HG03442 (cell line): ENCODE measurements at regions not wholly inside any gene's neighbourhood (a gene's known extent, or its start where the extent isn't known, plus 50 kb on each side); places are given as distances from the start of the nearest gene placed in this dataset.
A peak's percentile ranks its signal among the peaks of the same experiment; 100 is the strongest.

Experiments
- ATAC-seq: cut with Tn5 transposase; IDR thresholded peaks from one replicate; pipeline ENCODE4 v1.9.1; 2021; ENCODE audit warnings: mild to moderate bottlenecking, moderate library complexity; ENCODE audit not compliant: unreplicated experiment

DNA sequence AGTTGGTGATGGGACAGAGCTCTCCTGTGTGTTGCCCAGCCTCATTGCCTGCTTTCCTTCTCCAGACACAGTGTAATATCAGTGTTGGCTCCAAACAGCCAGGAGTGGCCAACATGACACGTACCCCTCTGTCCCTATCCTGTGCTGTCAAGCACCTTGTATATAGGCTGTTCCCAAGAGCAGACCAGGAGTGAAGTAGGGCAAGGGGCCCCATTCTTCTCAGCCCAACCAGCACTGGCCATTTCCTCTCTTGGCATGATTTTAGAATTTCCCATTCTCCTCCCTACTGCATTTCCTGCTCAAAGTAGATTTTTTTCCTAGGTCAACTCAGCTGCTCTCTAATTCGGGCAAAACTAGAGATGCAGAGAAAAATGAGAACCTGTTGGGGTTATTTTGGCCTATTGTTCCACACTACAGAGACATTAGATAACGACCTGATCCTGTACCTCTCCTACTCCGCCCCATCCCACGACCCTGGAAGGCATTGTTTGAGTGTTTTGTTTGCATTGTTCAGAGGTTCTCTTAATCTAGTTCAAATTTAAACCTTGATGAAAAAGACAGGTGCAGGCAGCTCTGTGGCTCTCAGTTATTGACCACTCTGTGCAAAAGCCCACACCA is 95.6 kb downstream of the RASSF10 start:
- ATAC-seq, result no peak

- peak; percentile 64 for ATAC-seq
Measured at GRCh38 chr11:13105237-13105844, 96.2 kb downstream of the RASSF10 start.

GRCh38 chr11:13107544-13108044 is 98.5 kb downstream of the RASSF10 start:
- no peak for ATAC-seq

DNA sequence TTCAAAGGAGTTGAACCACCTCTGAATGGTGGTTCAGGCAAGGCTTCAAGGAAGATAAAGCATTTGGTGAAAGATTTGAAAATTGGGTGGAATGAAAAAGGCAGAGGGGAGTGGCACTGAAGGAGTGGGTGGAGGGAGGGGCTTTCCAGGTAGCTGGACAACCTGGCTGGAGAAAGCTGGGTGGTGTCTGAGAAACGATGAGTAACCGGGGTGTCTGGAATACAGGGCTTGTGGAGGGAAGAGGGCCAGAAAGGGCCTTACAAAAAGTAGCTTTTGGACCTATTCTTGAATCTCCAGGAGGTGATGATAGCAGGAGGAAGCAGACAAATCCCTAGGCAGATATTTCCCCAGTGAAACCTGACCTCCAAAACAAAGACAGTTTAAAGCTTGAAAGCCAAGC is 99.3 kb downstream of the RASSF10 start:
- ATAC-seq, result no peak

GRCh38 chr11:13109616-13110015 is 100.5 kb downstream of the RASSF10 start:
- no peak for ATAC-seq

DNA sequence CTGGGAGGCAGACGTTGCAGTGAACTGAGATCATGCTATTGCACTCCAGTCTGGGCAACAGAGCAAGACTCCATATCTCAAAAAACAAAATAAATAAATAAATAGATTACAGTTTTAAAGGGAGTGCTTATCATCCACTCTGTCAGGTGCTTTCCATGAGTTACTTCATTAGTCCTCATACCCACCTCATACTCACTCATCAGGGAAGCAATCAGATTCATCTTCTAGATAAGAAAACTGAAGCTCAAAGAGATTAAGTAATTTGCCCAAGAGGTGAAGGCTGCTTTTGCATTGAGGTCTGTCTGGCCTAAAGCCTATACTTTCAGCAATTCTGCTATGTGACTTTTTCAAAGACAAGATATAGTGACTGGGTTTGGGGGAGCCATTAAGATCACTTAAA is 101.0 kb downstream of the RASSF10 start:
- ATAC-seq, result no peak

DNA sequence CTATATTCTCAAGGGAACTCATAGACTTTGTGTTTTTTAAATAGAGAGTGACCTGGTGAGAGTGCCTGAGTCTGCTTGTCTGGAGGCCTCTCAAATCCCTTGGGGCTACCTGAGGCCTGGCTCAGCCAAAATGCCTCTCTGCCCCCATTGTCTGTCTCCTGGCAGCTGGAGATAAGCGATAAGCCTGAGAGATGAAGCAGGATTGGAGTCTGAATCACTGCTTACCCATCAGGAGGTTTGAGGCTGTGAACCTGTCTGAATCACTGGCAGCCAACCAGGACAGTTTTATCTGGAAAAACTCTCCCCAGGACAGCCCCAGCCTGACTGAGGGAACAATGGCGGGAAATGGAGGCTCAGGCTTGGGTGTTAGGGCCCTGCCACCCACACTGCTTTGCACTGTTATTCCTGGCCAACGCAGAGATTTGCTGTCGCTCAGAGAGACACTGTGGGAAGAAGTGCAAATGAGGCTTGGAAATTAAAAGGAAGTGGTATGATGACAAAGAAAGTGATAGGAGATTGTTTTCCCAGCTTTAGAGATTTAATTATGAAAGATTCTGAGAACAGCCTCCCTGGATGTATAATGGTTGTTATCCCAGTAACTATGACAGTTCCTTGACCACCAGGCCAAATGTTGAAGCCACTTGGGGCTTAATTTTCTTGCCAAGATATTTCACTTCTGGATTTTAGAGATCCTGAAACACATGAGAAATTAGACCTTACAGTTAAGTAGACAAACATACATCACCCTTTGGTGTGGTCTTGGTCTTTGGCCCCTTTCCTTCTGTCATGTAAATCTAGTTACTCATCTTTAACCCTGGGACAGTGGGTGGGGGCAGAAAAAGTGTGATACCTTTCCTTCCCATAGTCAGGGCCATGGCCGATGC is 102.1 kb downstream of the RASSF10 start:
- ATAC-seq, result no peak

- no peak for ATAC-seq
Measured at GRCh38 chr11:13111813-13112130, 102.7 kb downstream of the RASSF10 start.

DNA sequence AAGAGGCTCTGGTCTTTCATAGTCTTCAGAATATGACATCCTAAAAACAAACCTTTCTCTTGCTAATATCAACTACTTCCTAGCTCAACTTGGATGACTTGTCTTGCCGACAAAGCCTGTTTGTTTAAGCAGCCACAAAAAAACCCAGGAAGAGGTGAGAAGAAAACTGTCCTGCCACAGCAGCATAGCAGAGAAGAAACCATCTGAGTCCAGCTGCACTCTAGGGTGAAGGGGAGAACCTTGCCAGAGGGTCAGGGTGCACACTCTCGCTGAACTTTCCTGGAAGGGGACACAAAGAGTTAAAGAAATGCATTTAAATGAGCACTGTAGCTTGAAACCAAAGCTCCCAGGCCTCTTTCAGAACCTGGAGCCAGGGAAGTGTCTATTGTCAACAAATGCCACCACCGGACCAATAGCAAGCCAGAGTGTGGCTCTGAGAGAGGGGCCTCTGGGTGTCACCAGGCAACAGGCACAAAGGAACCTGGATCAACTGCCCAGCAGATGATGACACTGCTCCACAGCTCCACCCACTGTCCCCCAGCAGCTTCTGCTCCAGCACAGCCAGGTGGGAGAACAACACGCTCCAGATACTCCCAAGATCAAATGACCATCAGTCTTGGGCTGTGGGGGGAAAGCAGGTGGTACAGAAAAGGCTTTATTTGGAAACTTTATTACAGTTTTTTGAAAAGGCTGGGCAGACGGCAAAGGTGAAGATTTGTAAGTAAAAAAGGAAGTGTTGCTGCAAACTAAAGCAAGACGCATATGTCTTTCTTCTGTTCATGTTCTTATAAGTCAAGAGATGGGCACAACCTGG is 105.7 kb downstream of the RASSF10 start:
- no peak for ATAC-seq

DNA sequence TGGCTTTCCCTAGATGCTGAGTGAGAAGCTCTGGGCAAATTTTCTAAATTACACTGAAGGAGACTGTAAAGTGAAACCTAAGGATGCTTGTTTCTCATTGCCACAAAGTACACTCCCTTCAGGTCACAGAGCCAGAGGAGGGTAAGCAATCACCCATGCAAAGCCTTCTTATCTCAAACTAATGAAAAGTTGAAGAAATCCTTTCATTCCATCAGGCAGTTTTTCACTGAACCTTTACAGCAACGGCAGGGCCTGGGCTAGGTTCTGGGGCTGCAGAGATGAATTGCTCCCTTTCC is 106.2 kb downstream of the RASSF10 start:
- no peak for ATAC-seq

DNA sequence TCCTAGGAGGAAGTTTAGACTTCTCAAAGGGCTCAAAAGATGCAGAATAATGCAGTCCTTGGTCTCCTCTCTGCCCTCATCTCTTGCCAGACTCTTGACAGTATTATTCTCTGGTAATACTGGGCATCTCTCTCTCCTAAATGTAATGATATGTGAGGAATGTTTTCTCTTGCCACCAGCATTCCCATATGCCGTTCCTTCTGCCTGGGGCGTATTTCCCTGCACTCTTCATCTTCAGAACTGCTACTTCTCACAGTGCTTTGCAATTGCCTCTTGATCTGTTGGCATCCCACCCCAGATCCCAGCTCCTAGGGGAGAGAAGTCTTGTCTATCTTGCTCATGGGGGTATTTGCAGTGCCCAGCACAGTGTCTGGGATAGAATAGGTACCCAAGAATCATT is 107.4 kb downstream of the RASSF10 start:
- no peak for ATAC-seq

GRCh38 chr11:13117344-13117743 is 108.2 kb downstream of the RASSF10 start:
- no peak for ATAC-seq

DNA sequence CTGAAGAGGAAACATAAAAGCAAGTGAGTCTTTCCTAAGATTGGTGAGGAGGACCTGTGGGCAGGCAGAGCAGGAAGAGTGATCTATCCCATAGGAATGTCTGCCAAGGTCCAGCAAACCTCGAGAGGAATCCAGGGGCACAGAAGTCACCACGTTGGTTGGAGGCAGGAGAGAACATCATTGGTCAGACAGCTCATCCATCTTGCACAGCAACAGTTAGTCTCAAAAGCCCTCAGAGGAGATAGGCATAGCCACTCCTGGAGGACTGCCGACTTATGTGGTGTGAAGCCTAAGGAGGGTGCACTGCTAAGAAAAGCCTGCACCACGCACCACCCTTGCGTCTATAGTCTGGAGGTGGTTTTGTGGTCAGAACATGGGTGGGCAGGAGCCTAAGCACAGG is 109.1 kb downstream of the RASSF10 start:
- ATAC-seq, result no peak

GRCh38 chr11:13118650-13119049 is 109.5 kb downstream of the RASSF10 start:
- ATAC-seq, result no peak

DNA sequence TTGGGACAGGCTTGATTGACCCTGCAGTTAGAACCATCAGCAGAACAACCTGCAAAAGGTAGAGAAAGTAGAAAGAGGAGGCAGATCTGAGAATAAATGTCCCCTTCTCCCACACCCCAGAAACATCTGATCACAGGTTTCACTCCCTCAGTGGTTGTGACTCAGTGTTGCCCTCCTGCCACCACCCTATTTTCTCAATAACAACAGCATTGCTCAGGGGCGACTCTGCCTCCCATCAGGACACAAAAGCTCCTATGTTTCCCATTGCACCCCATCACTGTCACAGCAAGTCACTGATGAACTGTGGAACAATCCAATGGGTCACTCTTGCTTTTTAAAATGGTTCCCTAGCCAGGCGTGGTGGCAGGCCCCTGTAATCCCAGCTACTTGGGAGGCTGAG is 110.2 kb downstream of the RASSF10 start:
- ATAC-seq, result no peak

DNA sequence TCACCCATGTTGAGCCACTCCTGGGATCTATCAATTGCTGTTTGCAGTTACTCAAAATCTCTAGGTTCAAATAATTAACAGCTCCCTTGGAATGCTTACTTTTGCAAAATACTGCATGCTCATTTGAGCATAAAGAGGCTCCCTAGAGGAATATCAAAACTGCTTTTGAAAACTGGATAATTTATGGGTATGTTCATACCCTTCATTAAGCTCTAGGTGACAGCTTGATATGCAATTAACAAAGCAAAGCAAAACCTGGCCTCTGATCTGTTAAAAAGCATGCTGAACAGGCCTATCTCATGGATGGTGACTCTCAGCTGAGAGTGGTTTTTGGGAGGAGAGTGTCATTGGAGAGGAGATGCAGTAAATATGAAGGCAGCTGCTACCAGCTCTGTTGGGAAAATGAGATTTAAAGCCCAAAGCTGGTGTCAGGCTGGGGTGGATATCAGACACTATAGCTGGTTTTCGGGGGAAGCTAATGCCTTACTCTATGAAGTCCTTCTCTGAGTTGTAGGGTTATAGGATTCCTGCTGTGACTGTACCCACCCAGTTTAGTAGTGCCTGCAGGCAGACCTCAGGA is 110.9 kb downstream of the RASSF10 start:
- ATAC-seq, result no peak

GRCh38 chr11:13120691-13121090 is 111.6 kb downstream of the RASSF10 start:
- no peak for ATAC-seq

DNA sequence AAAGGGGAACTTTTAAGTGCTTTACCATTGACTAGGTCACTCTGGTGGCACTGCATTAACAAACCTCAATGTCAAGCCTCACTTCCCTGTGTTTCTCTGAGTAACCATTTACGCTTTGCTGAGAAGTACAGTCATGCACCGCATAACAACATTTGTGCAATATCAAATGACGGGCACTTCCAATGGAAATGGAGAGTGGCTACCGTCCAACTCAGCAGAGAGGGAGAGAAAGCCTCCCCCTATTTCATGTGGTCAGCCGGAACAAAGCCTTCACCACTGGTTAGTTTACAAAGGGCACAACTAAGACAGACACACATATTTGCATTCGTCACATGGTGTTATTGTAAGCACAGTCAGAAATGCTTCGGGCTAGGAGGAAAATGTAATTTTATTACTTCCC is 117.3 kb downstream of the RASSF10 start:
- no peak for ATAC-seq

DNA sequence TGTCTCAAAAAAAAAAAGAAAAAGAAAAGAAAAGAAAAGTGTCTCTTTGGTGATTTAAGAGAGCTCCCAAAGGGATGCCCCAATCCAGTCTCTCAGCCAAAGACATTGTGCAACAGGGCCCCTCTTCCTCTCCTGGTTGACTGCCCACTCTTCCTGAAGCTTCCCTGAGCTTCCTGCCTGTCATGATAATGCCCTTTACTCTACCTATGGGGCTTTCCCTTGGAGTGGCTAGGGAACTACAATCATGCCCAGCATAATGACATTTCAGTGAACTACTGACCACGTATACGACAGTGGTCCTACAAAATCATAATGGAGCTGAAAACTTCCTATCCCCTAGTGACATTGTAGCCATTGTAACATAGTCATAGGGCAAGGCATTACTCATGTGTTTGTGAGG is 118.0 kb downstream of the RASSF10 start:
- no peak for ATAC-seq

- ATAC-seq, result no peak
Measured at GRCh38 chr11:13128354-13128753, 119.2 kb downstream of the RASSF10 start.

DNA sequence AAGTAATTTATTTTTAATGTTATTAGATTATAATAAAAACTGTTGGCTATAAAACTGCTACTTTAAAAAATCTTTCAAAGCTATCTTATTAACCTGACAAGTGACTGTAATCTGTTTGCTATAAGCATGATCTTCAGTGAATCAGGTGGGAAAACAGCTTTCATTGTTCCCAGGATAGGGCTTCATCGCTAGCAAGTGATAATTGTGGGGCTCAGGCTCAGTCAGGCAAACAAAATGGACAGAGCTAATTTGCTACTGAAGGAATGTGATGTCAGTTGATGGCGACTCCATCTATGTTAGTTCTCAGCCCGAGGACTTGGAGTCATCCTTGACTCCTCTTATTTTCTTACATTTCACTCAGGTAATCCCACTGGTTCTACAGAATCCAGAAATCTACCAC is 125.0 kb downstream of the RASSF10 start:
- no peak for ATAC-seq
